ENCODE measurements at regions not wholly inside any gene's neighbourhood (a gene's known extent, or its start where the extent isn't known, plus 50 kb on each side); places are given as distances from the start of the nearest gene placed in this dataset.

DNA sequence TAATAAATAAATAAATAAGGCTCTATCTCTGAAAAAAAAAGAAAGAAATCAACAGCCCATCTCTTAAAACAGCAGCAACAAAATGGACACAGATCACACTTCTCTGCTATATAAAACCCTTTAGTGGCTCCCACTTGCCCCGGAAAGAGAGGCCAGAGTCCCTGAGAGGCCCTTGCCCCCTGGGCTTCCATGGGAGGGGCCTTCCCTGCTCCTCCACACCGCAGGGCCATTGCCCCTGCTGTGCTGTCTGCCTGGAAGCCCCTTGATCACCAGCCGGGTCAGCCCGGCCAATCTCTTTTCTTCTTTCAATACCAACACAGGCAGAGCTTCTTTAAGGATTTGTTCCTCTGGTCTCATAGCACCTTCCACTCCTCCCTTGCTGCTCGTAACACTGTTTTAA, 171.1 kb downstream of the URI1 start:
- no peaks in the 10 kb centered on the region for H3K9me3 ChIP-seq (replicated peaks; ENCODE audit: control insufficient read depth, insufficient read depth, low read depth, low read length)
- TF ChIP-seq JUND (IDR thresholded peaks at IDR 0.05; ENCODE audit: borderline replicate concordance, low read depth, low read length) = no peak
- TF ChIP-seq JUND (tag; IDR thresholded peaks at IDR 0.05; ENCODE audit: borderline replicate concordance, low read depth, low read length) = no peak
- TF ChIP-seq SLC30A9 (CRISPR knock-in tag; IDR thresholded peaks at IDR 0.05) = no peak
- no peak for TF ChIP-seq ZC3H8 (IDR thresholded peaks at IDR 0.05)
- TF ChIP-seq XRCC4 (IDR thresholded peaks at IDR 0.05; ENCODE audit: extremely low read depth, insufficient read depth, insufficient read length) = no peak
- no peak for TF ChIP-seq ZNF224 (CRISPR knock-in tag; IDR thresholded peaks at IDR 0.05)
- TF ChIP-seq YY1 (IDR thresholded peaks at IDR 0.05; ENCODE audit: borderline replicate concordance in 1 of 3, control insufficient read depth in 1 of 3, extremely low read depth in 1 of 3, insufficient read depth in 3 of 3, insufficient read length in 1 of 3, insufficient replicate concordance in 2 of 3, low read depth in 1 of 3, low read length in 2 of 3) = no peak
- TF ChIP-seq ZKSCAN1 (IDR thresholded peaks at IDR 0.05; ENCODE audit: low read depth, low read length) = no peak
- TF ChIP-seq, protein P1, sequence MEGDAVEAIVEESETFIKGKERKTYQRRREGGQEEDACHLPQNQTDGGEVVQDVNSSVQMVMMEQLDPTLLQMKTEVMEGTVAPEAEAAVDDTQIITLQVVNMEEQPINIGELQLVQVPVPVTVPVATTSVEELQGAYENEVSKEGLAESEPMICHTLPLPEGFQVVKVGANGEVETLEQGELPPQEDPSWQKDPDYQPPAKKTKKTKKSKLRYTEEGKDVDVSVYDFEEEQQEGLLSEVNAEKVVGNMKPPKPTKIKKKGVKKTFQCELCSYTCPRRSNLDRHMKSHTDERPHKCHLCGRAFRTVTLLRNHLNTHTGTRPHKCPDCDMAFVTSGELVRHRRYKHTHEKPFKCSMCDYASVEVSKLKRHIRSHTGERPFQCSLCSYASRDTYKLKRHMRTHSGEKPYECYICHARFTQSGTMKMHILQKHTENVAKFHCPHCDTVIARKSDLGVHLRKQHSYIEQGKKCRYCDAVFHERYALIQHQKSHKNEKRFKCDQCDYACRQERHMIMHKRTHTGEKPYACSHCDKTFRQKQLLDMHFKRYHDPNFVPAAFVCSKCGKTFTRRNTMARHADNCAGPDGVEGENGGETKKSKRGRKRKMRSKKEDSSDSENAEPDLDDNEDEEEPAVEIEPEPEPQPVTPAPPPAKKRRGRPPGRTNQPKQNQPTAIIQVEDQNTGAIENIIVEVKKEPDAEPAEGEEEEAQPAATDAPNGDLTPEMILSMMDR (IDR thresholded peaks at IDR 0.05 in 2 of 3, conservative IDR thresholded peaks at IDR 0.05 in 1 of 3; ENCODE audit: insufficient read depth in 2 of 3, low read depth in 1 of 3, low read length in 3 of 3) = no peak
- TF ChIP-seq, protein P2, sequence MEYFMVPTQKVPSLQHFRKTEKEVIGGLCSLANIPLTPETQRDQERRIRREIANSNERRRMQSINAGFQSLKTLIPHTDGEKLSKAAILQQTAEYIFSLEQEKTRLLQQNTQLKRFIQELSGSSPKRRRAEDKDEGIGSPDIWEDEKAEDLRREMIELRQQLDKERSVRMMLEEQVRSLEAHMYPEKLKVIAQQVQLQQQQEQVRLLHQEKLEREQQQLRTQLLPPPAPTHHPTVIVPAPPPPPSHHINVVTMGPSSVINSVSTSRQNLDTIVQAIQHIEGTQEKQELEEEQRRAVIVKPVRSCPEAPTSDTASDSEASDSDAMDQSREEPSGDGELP (CRISPR knock-in tag; IDR thresholded peaks at IDR 0.05; ENCODE audit: borderline replicate concordance) = no peak
- TF ChIP-seq XRCC5 (IDR thresholded peaks at IDR 0.05; ENCODE audit: low read depth, low read length) = no peak
- TF ChIP-seq ELF2 (CRISPR knock-in tag; IDR thresholded peaks at IDR 0.05) = no peak
- TF ChIP-seq ZFPM2 (CRISPR knock-in tag; IDR thresholded peaks at IDR 0.05) = no peak
- no peak for TF ChIP-seq DPF2 (IDR thresholded peaks at IDR 0.05)
- no peak for TF ChIP-seq ZKSCAN8 (CRISPR knock-in tag; IDR thresholded peaks at IDR 0.05)
- TF ChIP-seq CCNT2 (IDR thresholded peaks at IDR 0.05; ENCODE audit: borderline replicate concordance, extremely low read depth, insufficient read length, low read depth, low read length) = no peak
- TF ChIP-seq CSDE1 (IDR thresholded peaks at IDR 0.05) = no peak
- no peak overlapping the region for H3K27ac ChIP-seq (ENCODE audit: extremely low read depth, low read depth, low read length)
- no peak overlapping the region for H3K4me3 ChIP-seq
- peaks cover 0 to 8% of the 10 kb centered on the region in 2 experiments; a peak in 2 of 5 replicates for H3K4me1 ChIP-seq (replicated peaks in 1 of 2; ENCODE audit: control insufficient read depth in 2 of 2, insufficient read depth in 2 of 2, low read length in 2 of 2)
- no TSS peak for BruUV-seq (replicated peaks)
- WGBS (ENCODE audit: insufficient coverage, low coverage, missing lambda C conversion rate) = 6% methylated on average over 5 of the region's 5 CpGs
- CTCF ChIA-PET (ENCODE audit: low intra/inter-chr PET ratio) = no interaction called here
- DNase-seq (ENCODE audit: extremely low read depth in 1 of 4, low spot score in 3 of 4) (no peak), FAIRE-seq (no peak), ATAC-seq (no peak)
- no peaks in the 10 kb centered on the region for H3K9me1 ChIP-seq (ENCODE audit: control insufficient read depth, insufficient read depth, low read length)
- intact Hi-C loops (cut with micrococcal nuclease) (no loop called here), in situ Hi-C loops (cut with MboI) (no loop called here)
- H3K9ac ChIP-seq (ENCODE audit: insufficient read depth in 1 of 2, low read depth in 2 of 2, low read length in 2 of 2) = no peak overlapping the region
- no peak overlapping the region for H3K4me2 ChIP-seq (ENCODE audit: insufficient read depth, low read length)
- peaks cover 23 to 61% of the 10 kb centered on the region in 2 experiments; a peak in 4 of 5 replicates for H3K27me3 ChIP-seq (ENCODE audit: control insufficient read depth in 2 of 2, insufficient read depth in 2 of 2, low read length in 2 of 2)
- H4K20me1 ChIP-seq (replicated peaks; ENCODE audit: control insufficient read depth, insufficient read depth, low read length) = peaks cover 4% of the 10 kb centered on the region; the same call in 1 of the 2 replicates
- no peaks in the 10 kb centered on the region for H3K79me2 ChIP-seq (ENCODE audit: control insufficient read depth, insufficient read depth, low read length)
- H3K36me3 ChIP-seq (ENCODE audit: control insufficient read depth, insufficient read depth, low read length) = no peaks in the 10 kb centered on the region
- POLR2A ChIA-PET = no interaction called here
- no peak overlapping the region for H2AFZ ChIP-seq (ENCODE audit: low read depth, low read length)

Data from K562 (cell line).